PC-9 (cell line): ENCODE measurements at regions not wholly inside any gene's neighbourhood (a gene's known extent, or its start where the extent isn't known, plus 50 kb on each side); places are given as distances from the start of the nearest gene placed in this dataset.

Source experiments
- BruUV-seq: library from RNA; stranded (reverse); fragments of 400-500 nt; replicated peaks from 2 replicates; lab custom pipeline; 2021; lab: Mats Ljungman, UMichigan
- CTCF ChIA-PET: fragments of 300-600 bp; sonication (Branson Sonifier 250); formaldehyde crosslinking; loops from one replicate; lab custom pipeline; 2022; ENCODE audit warnings: antibody characterized with exemption; lab: Charles Lee
- POLR2A ChIA-PET: fragments of 300-600 bp; sonication (Branson Sonifier 250); formaldehyde crosslinking; loops from one replicate; lab custom pipeline; 2022; ENCODE audit warnings: antibody characterized with exemption; ENCODE audit not compliant: unreplicated experiment; lab: Charles Lee
- DNase-seq, 2 experiments: peaks; one replicate each; pipeline versions ENCODE4 v3.0.0 to v3.0.0-alpha.2; 2015 to 2022; ENCODE audit warnings: mixed read lengths in 1 of 2
- H2AFZ ChIP-seq: fragments of 200-600 bp; sonication (generic); 2 replicates; pipeline ENCODE4 v1.8.1; 2017; ENCODE audit warnings: antibody characterized with exemption
- H3F3A ChIP-seq: fragments of 200-600 bp; sonication (generic); 2 replicates; pipeline ENCODE4 v1.8.1; 2017; ENCODE audit warnings: antibody characterized with exemption, mild to moderate bottlenecking, low read depth; ENCODE audit not compliant: insufficient read depth
- H3K27ac ChIP-seq: fragments of 200-600 bp; sonication (generic); 2 replicates; pipeline ENCODE4 v1.6.1; 2016; ENCODE audit warnings: mixed run types
- H3K27me3 ChIP-seq: fragments of 200-600 bp; sonication (generic); 2 replicates; pipeline ENCODE4 v1.6.1; 2016; ENCODE audit warnings: low read depth, mixed run types; ENCODE audit not compliant: insufficient read depth
- H3K36me3 ChIP-seq: fragments of 200-600 bp; sonication (generic); 2 replicates; pipeline ENCODE4 v1.6.1; 2016; ENCODE audit warnings: low read depth, mixed run types
- H3K4me1 ChIP-seq: fragments of 200-600 bp; sonication (generic); replicated peaks from 2 replicates; pipeline ENCODE4 v1.6.1; 2016; ENCODE audit warnings: mixed run types; ENCODE audit not compliant: insufficient read depth
- H3K4me2 ChIP-seq: fragments of 200-600 bp; sonication (generic); 2 replicates; pipeline ENCODE4 v1.6.1; 2017; ENCODE audit warnings: mixed run types
- H3K4me3 ChIP-seq: fragments of 200-600 bp; sonication (generic); 2 replicates; pipeline ENCODE4 v1.6.1; 2016; ENCODE audit warnings: mixed run types
- H3K79me2 ChIP-seq: fragments of 200-600 bp; sonication (generic); 2 replicates; pipeline ENCODE4 v1.6.1; 2017; ENCODE audit warnings: low read depth, mixed run types
- H3K9me2 ChIP-seq: fragments of 200-600 bp; sonication (generic); 2 replicates; pipeline ENCODE4 v1.8.1; 2017; ENCODE audit warnings: mild to moderate bottlenecking; ENCODE audit not compliant: insufficient read depth
- H3K9me3 ChIP-seq: fragments of 200-600 bp; sonication (generic); 2 replicates; pipeline ENCODE4 v1.8.1; 2016; ENCODE audit warnings: low read depth; ENCODE audit not compliant: insufficient read depth
- H4K20me1 ChIP-seq: fragments of 200-600 bp; sonication (generic); 2 replicates; pipeline ENCODE4 v1.8.1; 2017; ENCODE audit not compliant: insufficient read depth
- CTCF ChIP-seq: fragments of 200-600 bp; sonication (generic); conservative IDR thresholded peaks from 2 replicates; pipeline ENCODE4 v1.6.1; 2017; ENCODE audit warnings: mixed run types, antibody characterized with exemption, mild to moderate bottlenecking, moderate library complexity
- EZH2 ChIP-seq: fragments of 200-600 bp; sonication (generic); IDR thresholded peaks from 2 replicates; pipeline ENCODE4 v1.8.0; 2017; ENCODE audit warnings: antibody characterized with exemption, low read depth
- intact Hi-C: fragments of 100-400 bp; cut with micrococcal nuclease; formaldehyde crosslinking; loops from one replicate; pipeline ENCODE4 v1.10.0; 2022; ENCODE audit not compliant: unreplicated experiment

GRCh38 chr2:157158111-157158510 is 99.4 kb upstream of the GALNT5 start:
- DNase-seq = no peak
- no peak overlapping the region for H2AFZ ChIP-seq

GRCh38 chr2:157159221-157159934 is 98.1 kb upstream of the GALNT5 start:
- H3K9me2 ChIP-seq = no peaks in the 10 kb centered on the region
- no TSS peak for BruUV-seq
- no peak overlapping the region for H3K27ac ChIP-seq
- no peak for DNase-seq
- no peaks in the 10 kb centered on the region for H3K36me3 ChIP-seq
- no peaks in the 10 kb centered on the region for H4K20me1 ChIP-seq
- no peaks in the 10 kb centered on the region for H3K4me1 ChIP-seq
- no peak overlapping the region for H3K4me2 ChIP-seq
- no peaks in the 10 kb centered on the region for H3F3A ChIP-seq
- H3K9me3 ChIP-seq = no peaks in the 10 kb centered on the region
- ChIA-PET CTCF (no interaction called here), POLR2A (no interaction called here)
- H2AFZ ChIP-seq = no peak overlapping the region
- H3K4me3 ChIP-seq = no peak overlapping the region
- intact Hi-C loops = no loop called here
- no peak for TF ChIP-seq EZH2
- no peak for TF ChIP-seq CTCF
- no peaks in the 10 kb centered on the region for H3K27me3 ChIP-seq
- H3K79me2 ChIP-seq = no peaks in the 10 kb centered on the region

More at GRCh38 chr2:157158111-157158510, 99.4 kb upstream of the GALNT5 start:
- Histone ChIP-seq H3K36me3 (no peaks in the 10 kb centered on the region), H3K9me2 (no peaks in the 10 kb centered on the region), H3K9me3 (no peaks in the 10 kb centered on the region), H3K4me1 (no peaks in the 10 kb centered on the region), H3K79me2 (no peaks in the 10 kb centered on the region), H3K4me3 (no peak overlapping the region), H4K20me1 (no peaks in the 10 kb centered on the region), H3K4me2 (no peak overlapping the region), H3F3A (no peaks in the 10 kb centered on the region), H3K27me3 (no peaks in the 10 kb centered on the region), H3K27ac (no peak overlapping the region)
- CTCF ChIA-PET = no interaction called here
- POLR2A ChIA-PET = no interaction called here
- intact Hi-C loops = no loop called here
- no TSS peak for BruUV-seq
- no peak for TF ChIP-seq EZH2

GRCh38 chr2:157160111-157160510 is 97.4 kb upstream of the GALNT5 start:
- no peaks in the 10 kb centered on the region for H3K79me2 ChIP-seq
- no peaks in the 10 kb centered on the region for H3K4me1 ChIP-seq
- H3K36me3 ChIP-seq = no peaks in the 10 kb centered on the region
- no peak overlapping the region for H3K27ac ChIP-seq
- DNase-seq = peak in 1 of 2 experiments; percentile 9
- BruUV-seq = no TSS peak
- no peak overlapping the region for H3K4me2 ChIP-seq
- POLR2A ChIA-PET = no interaction called here
- no peak for TF ChIP-seq EZH2
- TF ChIP-seq CTCF = no peak
- H2AFZ ChIP-seq = no peak overlapping the region
- CTCF ChIA-PET = no interaction called here
- H3K9me3 ChIP-seq = no peaks in the 10 kb centered on the region
- H3K4me3 ChIP-seq = no peak overlapping the region
- intact Hi-C loops = no loop called here
- H3K27me3 ChIP-seq = no peaks in the 10 kb centered on the region
- no peaks in the 10 kb centered on the region for H4K20me1 ChIP-seq
- H3F3A ChIP-seq = no peaks in the 10 kb centered on the region
- H3K9me2 ChIP-seq = no peaks in the 10 kb centered on the region

GRCh38 chr2:157164370-157164769 is 93.1 kb upstream of the GALNT5 start:
- Histone ChIP-seq H3K9me2 (no peaks in the 10 kb centered on the region), H3K9me3 (no peaks in the 10 kb centered on the region), H3K27me3 (no peaks in the 10 kb centered on the region), H3K79me2 (no peaks in the 10 kb centered on the region), H4K20me1 (no peaks in the 10 kb centered on the region), H3K36me3 (no peaks in the 10 kb centered on the region), H2AFZ (no peak overlapping the region), H3K4me2 (no peak overlapping the region), H3K4me1 (no peaks in the 10 kb centered on the region), H3K27ac (no peak overlapping the region), H3F3A (no peaks in the 10 kb centered on the region), H3K4me3 (no peak overlapping the region)
- ChIA-PET CTCF (no interaction called here), POLR2A (no interaction called here)
- BruUV-seq = no TSS peak
- TF ChIP-seq CTCF (no peak), EZH2 (no peak)
- DNase-seq = no peak
- intact Hi-C loops = no loop called here
